ENCODE measurements at regions not wholly inside any gene's neighbourhood (a gene's known extent, or its start where the extent isn't known, plus 50 kb on each side); places are given as distances from the start of the nearest gene placed in this dataset.

DNA sequence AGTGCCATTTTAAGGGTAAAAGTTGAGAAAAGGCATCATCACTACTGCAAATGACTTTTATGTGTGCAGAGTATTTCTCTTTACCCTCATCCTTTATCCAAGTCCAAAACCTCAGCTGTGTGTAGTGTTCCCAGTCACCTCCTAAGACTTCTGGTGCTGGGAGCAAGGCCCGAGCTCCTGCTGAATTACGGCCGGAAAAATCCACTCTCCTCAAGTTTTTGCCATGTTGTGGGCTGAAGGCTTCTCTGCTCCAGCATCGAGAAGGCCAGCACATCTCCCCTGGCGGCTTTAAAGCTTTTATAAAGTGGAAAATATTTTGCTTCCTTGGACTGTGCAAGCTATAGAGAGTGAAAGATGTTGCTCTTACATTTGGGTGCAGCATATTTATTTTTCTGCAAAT is 153.2 kb upstream of the THBS2 start:
- Histone ChIP-seq H3K27me3 (no peaks in the 10 kb centered on the region), H3K9me3 (no peaks in the 10 kb centered on the region), H3K36me3 (no peaks in the 10 kb centered on the region), H3K4me1 (no peaks in the 10 kb centered on the region), H3K4me3 (no peak overlapping the region), H3K27ac (no peak overlapping the region)
- 70 to 81% methylated on average over 4 to 5 of the region's 5 CpGs for WGBS, 2 donors
- no peak for DNase-seq
- intact Hi-C loops (cut with DNase I) = no loop called here
- no peak for TF ChIP-seq POLR2A (IDR thresholded peaks at IDR 0.05)
- TF ChIP-seq, protein P1, sequence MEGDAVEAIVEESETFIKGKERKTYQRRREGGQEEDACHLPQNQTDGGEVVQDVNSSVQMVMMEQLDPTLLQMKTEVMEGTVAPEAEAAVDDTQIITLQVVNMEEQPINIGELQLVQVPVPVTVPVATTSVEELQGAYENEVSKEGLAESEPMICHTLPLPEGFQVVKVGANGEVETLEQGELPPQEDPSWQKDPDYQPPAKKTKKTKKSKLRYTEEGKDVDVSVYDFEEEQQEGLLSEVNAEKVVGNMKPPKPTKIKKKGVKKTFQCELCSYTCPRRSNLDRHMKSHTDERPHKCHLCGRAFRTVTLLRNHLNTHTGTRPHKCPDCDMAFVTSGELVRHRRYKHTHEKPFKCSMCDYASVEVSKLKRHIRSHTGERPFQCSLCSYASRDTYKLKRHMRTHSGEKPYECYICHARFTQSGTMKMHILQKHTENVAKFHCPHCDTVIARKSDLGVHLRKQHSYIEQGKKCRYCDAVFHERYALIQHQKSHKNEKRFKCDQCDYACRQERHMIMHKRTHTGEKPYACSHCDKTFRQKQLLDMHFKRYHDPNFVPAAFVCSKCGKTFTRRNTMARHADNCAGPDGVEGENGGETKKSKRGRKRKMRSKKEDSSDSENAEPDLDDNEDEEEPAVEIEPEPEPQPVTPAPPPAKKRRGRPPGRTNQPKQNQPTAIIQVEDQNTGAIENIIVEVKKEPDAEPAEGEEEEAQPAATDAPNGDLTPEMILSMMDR (IDR thresholded peaks at IDR 0.05) = no peak

DNA sequence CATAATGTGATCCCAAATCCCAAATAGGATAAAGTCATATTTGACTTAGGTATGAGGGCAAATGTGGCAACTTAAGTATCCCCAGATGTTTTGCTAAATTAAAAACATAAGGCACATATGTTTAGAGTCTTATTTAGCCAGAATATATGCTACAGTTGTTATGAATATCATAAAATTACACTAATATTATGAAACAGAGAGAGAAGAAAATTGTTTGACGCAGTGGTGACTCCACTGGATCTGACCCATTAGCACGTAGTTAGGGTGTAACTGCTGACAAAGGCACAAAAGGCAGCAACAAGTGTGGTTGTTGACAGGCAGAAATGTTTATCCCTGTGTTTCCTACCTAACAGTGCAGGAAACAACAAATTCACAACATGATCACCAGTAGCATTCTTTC is 152.4 kb upstream of the THBS2 start:
- Histone ChIP-seq H3K9me3 (no peaks in the 10 kb centered on the region), H3K36me3 (no peaks in the 10 kb centered on the region), H3K27me3 (no peaks in the 10 kb centered on the region), H3K4me3 (no peak overlapping the region), H3K4me1 (no peaks in the 10 kb centered on the region), H3K27ac (no peak overlapping the region)
- TF ChIP-seq, protein P1 (IDR thresholded peaks at IDR 0.05) = no peak
- TF ChIP-seq POLR2A (IDR thresholded peaks at IDR 0.05) = no peak
- WGBS, 2 donors = 86 to 95% methylated on average over 2 of the region's 2 CpGs
- intact Hi-C loops (cut with DNase I) = no loop called here
- no peak for DNase-seq

DNA sequence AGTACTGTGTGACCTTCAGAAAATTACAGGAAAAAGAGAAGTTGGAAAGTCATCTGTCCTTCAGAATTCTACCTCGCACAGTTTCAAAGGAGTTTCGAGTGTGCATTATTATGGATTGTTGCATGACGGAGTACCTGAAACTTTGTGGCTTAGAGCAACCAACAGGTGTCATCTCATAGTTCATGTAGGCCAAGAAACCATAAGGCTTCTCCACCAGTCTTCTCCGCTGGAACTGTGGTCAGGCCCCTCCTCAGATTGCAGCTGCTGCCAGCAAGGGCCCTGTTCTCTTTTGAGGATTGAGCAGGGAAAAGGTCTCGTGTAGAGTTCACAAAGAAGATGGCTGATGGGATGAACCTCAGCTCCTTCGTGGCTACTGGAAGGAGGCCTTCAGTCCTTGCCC is 151.2 kb upstream of the THBS2 start:
- intact Hi-C loops (cut with DNase I) = no loop called here
- Histone ChIP-seq H3K9me3 (no peaks in the 10 kb centered on the region), H3K36me3 (no peaks in the 10 kb centered on the region), H3K4me1 (no peaks in the 10 kb centered on the region), H3K27me3 (no peaks in the 10 kb centered on the region), H3K27ac (no peak overlapping the region), H3K4me3 (no peak overlapping the region)
- TF ChIP-seq POLR2A (IDR thresholded peaks at IDR 0.05) = no peak
- TF ChIP-seq, protein P1 (IDR thresholded peaks at IDR 0.05) = no peak
- DNase-seq = no peak
- 88 to 95% methylated on average over 6 of the region's 6 CpGs for WGBS, 2 donors

DNA sequence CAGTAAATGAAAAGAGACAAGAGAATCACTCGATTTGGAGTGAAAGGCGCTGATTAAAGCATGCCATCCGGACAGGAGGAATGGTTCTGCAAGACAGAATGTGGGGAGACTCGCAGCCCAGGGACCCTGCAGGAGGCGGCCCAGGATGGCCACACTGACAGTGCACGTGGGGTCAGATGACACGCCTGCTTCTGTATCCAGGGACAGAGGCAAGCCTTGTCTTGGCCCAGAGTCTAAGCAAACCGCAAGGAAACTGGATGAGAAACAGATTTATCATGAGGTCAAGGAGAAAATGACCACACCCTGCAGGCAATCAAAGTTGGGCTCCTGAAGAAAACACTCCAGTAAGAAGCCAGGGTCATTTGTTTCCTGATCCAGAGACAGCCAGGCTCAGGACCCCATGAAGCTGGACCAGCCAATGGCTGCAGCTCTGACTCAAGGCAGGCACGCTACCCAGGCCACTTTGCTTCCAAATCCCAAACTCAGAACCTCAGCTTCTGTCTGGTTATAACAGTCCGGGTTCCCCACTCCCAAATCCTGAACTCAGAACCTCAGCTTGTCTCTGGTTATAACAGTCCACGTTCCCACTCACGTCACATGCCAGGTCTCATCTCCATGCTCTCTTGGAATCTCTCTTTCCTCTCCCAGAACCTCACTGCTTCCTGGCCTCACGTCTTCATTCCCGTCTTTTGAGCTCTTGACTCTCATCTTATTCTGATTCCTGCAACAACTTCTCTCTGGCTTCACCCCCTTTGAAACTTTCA is 144.9 kb upstream of the THBS2 start:
- TF ChIP-seq, protein P1 (IDR thresholded peaks at IDR 0.05) = no peak
- TF ChIP-seq POLR2A (IDR thresholded peaks at IDR 0.05) = no peak
- H3K4me3 ChIP-seq = no peak overlapping the region
- no peaks in the 10 kb centered on the region for H3K9me3 ChIP-seq
- no peaks in the 10 kb centered on the region for H3K4me1 ChIP-seq
- DNase-seq = no peak
- H3K36me3 ChIP-seq = no peaks in the 10 kb centered on the region
- H3K27me3 ChIP-seq = no peaks in the 10 kb centered on the region
- H3K27ac ChIP-seq = no peak overlapping the region
- 67 to 82% methylated on average over 11 to 14 of the region's 14 CpGs for WGBS, 2 donors
- intact Hi-C loops (cut with DNase I) = no loop called here

DNA sequence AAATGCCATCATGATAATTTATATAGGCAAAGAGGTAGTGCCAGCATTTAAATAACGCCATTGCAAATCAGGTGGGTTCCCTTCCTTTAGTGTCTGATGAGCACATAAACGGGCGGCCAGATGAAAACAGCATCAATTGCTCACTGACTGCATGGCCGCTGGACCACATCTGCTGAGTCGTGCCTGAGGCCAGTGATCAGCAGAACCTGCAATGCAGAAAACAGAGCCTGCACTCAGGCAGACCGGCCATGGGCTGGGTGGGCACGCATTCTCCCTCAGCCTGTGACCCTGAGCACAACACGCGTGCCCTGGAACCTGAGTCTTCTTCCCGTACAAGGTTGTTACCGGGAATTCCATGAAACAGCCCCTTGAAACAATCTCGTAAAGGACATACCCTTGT is 144.0 kb upstream of the THBS2 start:
- H3K27ac ChIP-seq = no peak overlapping the region
- DNase-seq = no peak

More for the DNA sequence above, 144.0 kb upstream of the THBS2 start:
- TF ChIP-seq, protein P1 (IDR thresholded peaks at IDR 0.05) = no peak
- TF ChIP-seq POLR2A (IDR thresholded peaks at IDR 0.05) = no peak
- 78 to 94% methylated on average over 7 to 12 of the region's 12 CpGs for WGBS, 2 donors
- H3K36me3 ChIP-seq = no peaks in the 10 kb centered on the region
- H3K27me3 ChIP-seq = no peaks in the 10 kb centered on the region
- intact Hi-C loops (cut with DNase I) = no loop called here
- no peaks in the 10 kb centered on the region for H3K9me3 ChIP-seq
- H3K4me1 ChIP-seq = no peaks in the 10 kb centered on the region
- no peak overlapping the region for H3K4me3 ChIP-seq

Data from esophagus squamous epithelium (tissue), 5 donors.